BLaER1 treated with 17β-estradiol and CSF1 and Interleukin-3, amounts not matched to agents 10 nM and 100 nM (cell line): ENCODE measurements at regions not wholly inside any gene's neighbourhood (a gene's known extent, or its start where the extent isn't known, plus 50 kb on each side); places are given as distances from the start of the nearest gene placed in this dataset.

ENCODE experiments used
- H3K27ac ChIP-seq, 11 experiments: shearing (Covaris generic); formaldehyde crosslinking; 2 replicates each; pipeline ENCODE4 v1.8.1; 2022
- H3K27me3 ChIP-seq, 11 experiments: shearing (Covaris generic); formaldehyde crosslinking; 2 replicates each; pipeline ENCODE4 v1.8.1; 2022
- H3K36me3 ChIP-seq, 11 experiments: shearing (Covaris generic); formaldehyde crosslinking; 2 replicates each; pipeline ENCODE4 v1.8.1; 2022
- H3K4me1 ChIP-seq, 10 experiments: shearing (Covaris generic); formaldehyde crosslinking; 2 replicates each; pipeline ENCODE4 v1.8.1; 2022
- H3K4me2 ChIP-seq, 11 experiments: shearing (Covaris generic); formaldehyde crosslinking; 2 replicates each; pipeline ENCODE4 v1.8.1; 2022
- H3K4me3 ChIP-seq, 10 experiments: shearing (Covaris generic); formaldehyde crosslinking; 2 replicates each; pipeline ENCODE4 v1.8.1; 2022
- H3K9ac ChIP-seq, 11 experiments: shearing (Covaris generic); formaldehyde crosslinking; 2 replicates each; pipeline ENCODE4 v1.8.1; 2022
- H3K9me3 ChIP-seq, 11 experiments: shearing (Covaris generic); formaldehyde crosslinking; replicated peaks in 1 of 11; 2 replicates each; pipeline ENCODE4 v1.8.1; 2022
- H4K20me1 ChIP-seq, 11 experiments: shearing (Covaris generic); formaldehyde crosslinking; 2 replicates each; pipeline ENCODE4 v1.8.1; 2022
- Cebpa-rat ChIP-seq, 11 experiments: shearing (Covaris generic); IDR thresholded peaks; 2 replicates each; pipeline ENCODE4 v1.8.1; 2022

- Histone ChIP-seq H3K9ac (no peak overlapping the region), H3K9me3 (peaks cover 7 to 24% (median 10%) of the 10 kb centered on the region in 11 experiments; a peak in 20 of 22 replicates), H3K27ac (no peak overlapping the region), H3K27me3 (no peaks in the 10 kb centered on the region), H3K4me3 (no peak overlapping the region), H3K4me1 (peaks cover 10 to 33% (median 21%) of the 10 kb centered on the region in 10 experiments), H3K4me2 (peak overlapping the region in 3 of 11 experiments; percentile 71 to 73 (median 73); a peak in 4 of 22 replicates), H3K36me3 (no peaks in the 10 kb centered on the region), H4K20me1 (no peaks in the 10 kb centered on the region)
- no peak for TF ChIP-seq Cebpa-rat (IDR thresholded peaks at IDR 0.05)
Observed at GRCh38 chr15:85974742-85975141, 104.9 kb upstream of the AGBL1 start.

GRCh38 chr15:85976102-85976501, 103.6 kb upstream of the AGBL1 start:
- Histone ChIP-seq H3K9ac (no peak overlapping the region), H3K4me2 (no peak overlapping the region), H3K27ac (no peak overlapping the region), H3K36me3 (no peaks in the 10 kb centered on the region), H3K4me3 (no peak overlapping the region), H4K20me1 (no peaks in the 10 kb centered on the region), H3K27me3 (no peaks in the 10 kb centered on the region), H3K9me3 (peaks cover 7 to 23% (median 10%) of the 10 kb centered on the region in 11 experiments; a peak in 20 of 22 replicates), H3K4me1 (peaks cover 10 to 41% (median 26%) of the 10 kb centered on the region in 10 experiments)
- TF ChIP-seq Cebpa-rat (IDR thresholded peaks at IDR 0.05): no peak

DNA sequence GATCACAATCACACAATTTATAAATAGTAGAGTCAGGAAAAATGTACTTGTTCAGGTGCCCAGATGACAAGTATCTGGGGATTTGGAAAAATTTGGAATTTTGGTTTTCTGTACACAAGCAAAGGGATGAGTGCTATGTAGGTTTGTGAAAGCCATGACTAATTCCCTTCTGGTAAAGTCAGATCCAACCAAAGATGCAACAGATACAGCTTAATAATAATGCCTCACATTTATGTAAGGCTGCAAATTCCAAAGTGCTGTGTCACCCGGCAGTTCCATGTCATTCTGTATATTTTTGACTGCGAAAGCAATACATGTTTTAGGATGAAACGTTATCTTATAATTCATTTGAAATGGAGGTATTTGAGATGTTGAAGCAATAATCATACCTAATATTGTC, 102.7 kb upstream of the AGBL1 start:
- peaks cover 7 to 29% (median 14%) of the 10 kb centered on the region in 11 experiments; a peak in 20 of 22 replicates for H3K9me3 ChIP-seq

GRCh38 chr15:85977586-85977985, 102.1 kb upstream of the AGBL1 start:
- no peak overlapping the region for H3K9ac ChIP-seq
- no peak overlapping the region for H3K27ac ChIP-seq
- no peaks in the 10 kb centered on the region for H3K27me3 ChIP-seq
- no peak overlapping the region for H3K4me2 ChIP-seq
- H3K4me1 ChIP-seq: peaks cover 9 to 34% (median 24%) of the 10 kb centered on the region in 10 experiments
- H4K20me1 ChIP-seq: no peaks in the 10 kb centered on the region
- no peaks in the 10 kb centered on the region for H3K36me3 ChIP-seq
- TF ChIP-seq Cebpa-rat (IDR thresholded peaks at IDR 0.05): no peak
- no peak overlapping the region for H3K4me3 ChIP-seq
- H3K9me3 ChIP-seq: peaks cover 7 to 27% (median 14%) of the 10 kb centered on the region in 11 experiments; a peak in 20 of 22 replicates

More for the DNA sequence above, 102.7 kb upstream of the AGBL1 start:
- Histone ChIP-seq H3K27ac (no peak overlapping the region), H3K4me2 (no peak overlapping the region), H3K27me3 (no peaks in the 10 kb centered on the region), H3K4me1 (peaks cover 10 to 40% (median 26%) of the 10 kb centered on the region in 10 experiments), H3K36me3 (no peaks in the 10 kb centered on the region), H4K20me1 (no peaks in the 10 kb centered on the region), H3K4me3 (no peak overlapping the region), H3K9ac (no peak overlapping the region)
- TF ChIP-seq Cebpa-rat (IDR thresholded peaks at IDR 0.05): no peak

- no peak overlapping the region for H3K27ac ChIP-seq
- no peaks in the 10 kb centered on the region for H4K20me1 ChIP-seq
Observed at GRCh38 chr15:85979929-85980328, 99.7 kb upstream of the AGBL1 start.

GRCh38 chr15:85980946-85981345, 98.7 kb upstream of the AGBL1 start:
- H3K9me3 ChIP-seq: peaks cover 6 to 23% (median 12%) of the 10 kb centered on the region in 11 experiments; a peak in 20 of 22 replicates

More at GRCh38 chr15:85979929-85980328, 99.7 kb upstream of the AGBL1 start:
- Histone ChIP-seq H3K36me3 (no peaks in the 10 kb centered on the region), H3K27me3 (no peaks in the 10 kb centered on the region), H3K9me3 (peaks cover 7 to 26% (median 14%) of the 10 kb centered on the region in 11 experiments; a peak in 20 of 22 replicates), H3K9ac (no peak overlapping the region), H3K4me3 (no peak overlapping the region), H3K4me2 (no peak overlapping the region), H3K4me1 (peaks cover 0 to 12% (median 8%) of the 10 kb centered on the region in 10 experiments; a peak in 13 of 20 replicates)
- TF ChIP-seq Cebpa-rat (IDR thresholded peaks at IDR 0.05): peak; percentile 30 to 90 (median 66); a peak in 16 of 22 replicates

GRCh38 chr15:85984241-85984640, 95.4 kb upstream of the AGBL1 start:
- H3K4me1 ChIP-seq: peaks cover 10 to 17% (median 13%) of the 10 kb centered on the region in 10 experiments; a peak in 17 of 20 replicates
- H4K20me1 ChIP-seq: no peaks in the 10 kb centered on the region
- no peak overlapping the region for H3K27ac ChIP-seq
- H3K36me3 ChIP-seq: no peaks in the 10 kb centered on the region
- H3K9me3 ChIP-seq: peaks cover 0 to 23% (median 2%) of the 10 kb centered on the region in 11 experiments; a peak in 5 of 22 replicates
- H3K4me2 ChIP-seq: no peak overlapping the region
- no peak for TF ChIP-seq Cebpa-rat (IDR thresholded peaks at IDR 0.05)
- H3K27me3 ChIP-seq: no peaks in the 10 kb centered on the region
- H3K4me3 ChIP-seq: no peak overlapping the region
- H3K9ac ChIP-seq: no peak overlapping the region

More at GRCh38 chr15:85980946-85981345, 98.7 kb upstream of the AGBL1 start:
- Histone ChIP-seq H3K27ac (peak overlapping the region in 1 of 11 experiments; percentile 27; a peak in 1 of 22 replicates), H3K9ac (no peak overlapping the region), H3K4me2 (peak overlapping the region in 7 of 11 experiments; percentile 10 to 42 (median 21); a peak in 8 of 22 replicates), H3K4me3 (no peak overlapping the region), H3K36me3 (no peaks in the 10 kb centered on the region), H4K20me1 (no peaks in the 10 kb centered on the region), H3K27me3 (no peaks in the 10 kb centered on the region), H3K4me1 (peaks cover under 1 to 13% (median 7%) of the 10 kb centered on the region in 10 experiments; a peak in 14 of 20 replicates)
- no peak for TF ChIP-seq Cebpa-rat (IDR thresholded peaks at IDR 0.05)

GRCh38 chr15:85986116-85986515, 93.6 kb upstream of the AGBL1 start:
- H4K20me1 ChIP-seq: no peaks in the 10 kb centered on the region

DNA sequence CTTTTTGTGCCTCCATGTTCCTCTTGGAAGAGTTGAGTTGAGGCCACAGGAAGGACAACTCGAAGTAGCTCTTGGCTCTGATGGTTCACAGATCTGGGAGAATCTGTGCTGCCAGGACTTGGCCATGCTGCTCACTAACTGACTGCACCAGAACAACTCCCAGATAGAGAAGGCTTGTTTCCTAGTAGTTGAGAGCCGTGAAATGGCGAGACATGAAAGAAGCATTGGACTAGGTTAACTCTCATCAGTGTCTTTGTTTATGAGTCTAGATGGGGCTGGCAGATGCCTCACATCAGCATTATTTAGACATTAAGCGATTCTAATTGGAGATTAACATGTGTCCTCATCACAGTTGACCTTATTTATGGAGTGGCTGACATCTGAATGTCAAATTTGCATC, 92.9 kb upstream of the AGBL1 start:
- Histone ChIP-seq H3K9ac (no peak overlapping the region), H3K9me3 (peaks cover 0 to 26% (median 7%) of the 10 kb centered on the region in 11 experiments; a peak in 12 of 22 replicates), H3K4me1 (peaks cover 4 to 10% (median 6%) of the 10 kb centered on the region in 10 experiments; a peak in 14 of 20 replicates), H3K36me3 (no peaks in the 10 kb centered on the region), H3K4me3 (no peak overlapping the region), H3K27ac (no peak overlapping the region), H3K4me2 (no peak overlapping the region; a peak in 1 of 22 replicates), H3K27me3 (no peaks in the 10 kb centered on the region), H4K20me1 (no peaks in the 10 kb centered on the region)
- no peak for TF ChIP-seq Cebpa-rat (IDR thresholded peaks at IDR 0.05)

More at GRCh38 chr15:85986116-85986515, 93.6 kb upstream of the AGBL1 start:
- Histone ChIP-seq H3K27me3 (no peaks in the 10 kb centered on the region), H3K4me2 (peak overlapping the region in 7 of 11 experiments; percentile 2 to 48 (median 47); a peak in 11 of 22 replicates), H3K4me1 (peaks cover 6 to 10% (median 7%) of the 10 kb centered on the region in 10 experiments; a peak in 16 of 20 replicates), H3K36me3 (no peaks in the 10 kb centered on the region), H3K4me3 (no peak overlapping the region), H3K27ac (no peak overlapping the region), H3K9ac (no peak overlapping the region), H3K9me3 (peaks cover 0 to 30% (median 7%) of the 10 kb centered on the region in 11 experiments; a peak in 12 of 22 replicates)
- no peak for TF ChIP-seq Cebpa-rat (IDR thresholded peaks at IDR 0.05)
